Fibroblast of villous mesenchyme (primary cell): ENCODE measurements at regions not wholly inside any gene's neighbourhood (a gene's known extent, or its start where the extent isn't known, plus 50 kb on each side); places are given as distances from the start of the nearest gene placed in this dataset.
A peak's percentile ranks its signal among the peaks of the same experiment; 100 is the strongest.
"Not testable (repeated sequence)": the region's sequence is repeated elsewhere in the genome, so short reads cannot be mapped to it uniquely, and the experiment has no call there.

Experiments
- DNase-seq: peaks from one replicate; pipeline ENCODE4 v3.0.0-alpha.2; 2010; ENCODE audit warnings: low read depth
- H3K4me3 ChIP-seq: 2 replicates; pipeline ENCODE4 v1.5.1; 2011; ENCODE audit warnings: low read depth, mild to moderate bottlenecking, low read length
- CTCF ChIP-seq: IDR thresholded peaks from 2 replicates; pipeline ENCODE4 v1.5.1; 2012; ENCODE audit warnings: low read depth, mild to moderate bottlenecking, low read length; ENCODE audit not compliant: insufficient read depth

GRCh38 chr3:191020730-191021396 lies 158.4 kb upstream of the GMNC start:
- no peak overlapping the region for H3K4me3 ChIP-seq
- no peak for DNase-seq
- no peak for TF ChIP-seq CTCF

GRCh38 chr3:191019855-191020254 lies 157.4 kb upstream of the GMNC start:
- no peak overlapping the region for H3K4me3 ChIP-seq
- TF ChIP-seq CTCF, result no peak
- no peak for DNase-seq

- not testable (repeated sequence) for H3K4me3 ChIP-seq, DNase-seq
These were observed 153.5 kb upstream of the GMNC start for GRCh38 chr3:191015960-191016359.

GRCh38 chr3:191008074-191008473 lies 145.6 kb upstream of the GMNC start:
- no peak for DNase-seq
- TF ChIP-seq CTCF, result no peak
- H3K4me3 ChIP-seq, result no peak overlapping the region

- H3K4me3 ChIP-seq, result no peak overlapping the region
- no peak for TF ChIP-seq CTCF
- no peak for DNase-seq
These were observed 143.3 kb upstream of the GMNC start for GRCh38 chr3:191005790-191006189.

GRCh38 chr3:191003742-191004141 lies 141.2 kb upstream of the GMNC start:
- H3K4me3 ChIP-seq, result no peak overlapping the region
- no peak for DNase-seq
- no peak for TF ChIP-seq CTCF

GRCh38 chr3:190996181-190996775 lies 133.8 kb upstream of the GMNC start:
- no peak for TF ChIP-seq CTCF
- peak; percentile 5 for DNase-seq
- H3K4me3 ChIP-seq, result no peak overlapping the region
